ENCODE measurements at regions not wholly inside any gene's neighbourhood (a gene's known extent, or its start where the extent isn't known, plus 50 kb on each side); places are given as distances from the start of the nearest gene placed in this dataset.

GRCh38 chr13:73741742-73742141 is 392.5 kb downstream of the KLF12 start:
- TF ChIP-seq CTCF (IDR thresholded peaks at IDR 0.05) (no peak), POLR2A (IDR thresholded peaks at IDR 0.05) (no peak)
